ENCODE measurements at regions not wholly inside any gene's neighbourhood (a gene's known extent, or its start where the extent isn't known, plus 50 kb on each side); places are given as distances from the start of the nearest gene placed in this dataset.
"Not testable (repeated sequence)": the region's sequence is repeated elsewhere in the genome, so short reads cannot be mapped to it uniquely, and the experiment has no call there.

DNA sequence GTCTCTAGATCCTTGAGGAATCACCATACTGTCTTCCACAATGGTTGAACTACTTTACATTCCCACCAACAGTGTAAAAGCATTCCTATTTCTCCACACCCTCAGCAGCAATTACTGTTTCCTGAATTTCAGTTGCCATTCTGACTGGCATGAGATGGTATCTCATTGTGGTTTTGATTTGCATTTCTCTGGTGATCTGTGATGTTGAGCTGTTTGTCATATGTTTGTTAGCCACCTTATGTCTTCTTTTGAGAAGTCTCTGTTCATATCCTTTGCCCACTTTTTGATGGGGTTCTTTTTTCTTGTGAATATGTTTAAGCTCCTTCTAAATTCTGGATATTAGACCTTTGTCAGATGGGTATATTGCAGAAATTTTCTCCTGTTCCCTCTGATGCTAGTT, 356.0 kb downstream of the IGSF11 start:
- not testable (repeated sequence) for TF ChIP-seq POLR2A (IDR thresholded peaks at IDR 0.05; ENCODE audit: extremely low read depth, insufficient read length); MYC (IDR thresholded peaks at IDR 0.05; ENCODE audit: low read depth, low read length)
- TF ChIP-seq, protein P1, sequence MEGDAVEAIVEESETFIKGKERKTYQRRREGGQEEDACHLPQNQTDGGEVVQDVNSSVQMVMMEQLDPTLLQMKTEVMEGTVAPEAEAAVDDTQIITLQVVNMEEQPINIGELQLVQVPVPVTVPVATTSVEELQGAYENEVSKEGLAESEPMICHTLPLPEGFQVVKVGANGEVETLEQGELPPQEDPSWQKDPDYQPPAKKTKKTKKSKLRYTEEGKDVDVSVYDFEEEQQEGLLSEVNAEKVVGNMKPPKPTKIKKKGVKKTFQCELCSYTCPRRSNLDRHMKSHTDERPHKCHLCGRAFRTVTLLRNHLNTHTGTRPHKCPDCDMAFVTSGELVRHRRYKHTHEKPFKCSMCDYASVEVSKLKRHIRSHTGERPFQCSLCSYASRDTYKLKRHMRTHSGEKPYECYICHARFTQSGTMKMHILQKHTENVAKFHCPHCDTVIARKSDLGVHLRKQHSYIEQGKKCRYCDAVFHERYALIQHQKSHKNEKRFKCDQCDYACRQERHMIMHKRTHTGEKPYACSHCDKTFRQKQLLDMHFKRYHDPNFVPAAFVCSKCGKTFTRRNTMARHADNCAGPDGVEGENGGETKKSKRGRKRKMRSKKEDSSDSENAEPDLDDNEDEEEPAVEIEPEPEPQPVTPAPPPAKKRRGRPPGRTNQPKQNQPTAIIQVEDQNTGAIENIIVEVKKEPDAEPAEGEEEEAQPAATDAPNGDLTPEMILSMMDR (IDR thresholded peaks at IDR 0.05; ENCODE audit: low read depth, low read length) = not testable (repeated sequence)
- TF ChIP-seq, protein P2, sequence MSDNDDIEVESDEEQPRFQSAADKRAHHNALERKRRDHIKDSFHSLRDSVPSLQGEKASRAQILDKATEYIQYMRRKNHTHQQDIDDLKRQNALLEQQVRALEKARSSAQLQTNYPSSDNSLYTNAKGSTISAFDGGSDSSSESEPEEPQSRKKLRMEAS (IDR thresholded peaks at IDR 0.05; ENCODE audit: low read depth, low read length) = not testable (repeated sequence)
